Stimulated activated CD4-positive, alpha-beta T cell treated with anti-CD3 and anti-CD28 coated beads, Interleukin-2, amount 100 ng/mL, for 4 hours (primary cell): ENCODE measurements at regions not wholly inside any gene's neighbourhood (a gene's known extent, or its start where the extent isn't known, plus 50 kb on each side); places are given as distances from the start of the nearest gene placed in this dataset.

Experiments
- DNase-seq: peaks from one replicate; pipeline ENCODE4 v3.0.0-alpha.2; 2020; ENCODE audit warnings: low read depth

- DNase-seq, result no peak
Observed at GRCh38 chr6:97591955-97592354, 308.9 kb upstream of the MMS22L start.

- no peak for DNase-seq
Observed at GRCh38 chr6:97594844-97595243, 311.8 kb upstream of the MMS22L start.

- no peak for DNase-seq
Observed at GRCh38 chr6:97621111-97621510, 338.1 kb upstream of the MMS22L start.

GRCh38 chr6:97626671-97627441 is 343.8 kb upstream of the MMS22L start:
- DNase-seq, result no peak

GRCh38 chr6:97629180-97629579 is 346.2 kb upstream of the MMS22L start:
- no peak for DNase-seq

GRCh38 chr6:97630604-97631003 is 347.6 kb upstream of the MMS22L start:
- no peak for DNase-seq

GRCh38 chr6:97632341-97632740 is 349.3 kb upstream of the MMS22L start:
- DNase-seq, result no peak

- no peak for DNase-seq
Observed at GRCh38 chr6:97639702-97640101, 356.7 kb upstream of the MMS22L start.

GRCh38 chr6:97644353-97644752 is 361.3 kb upstream of the MMS22L start:
- no peak for DNase-seq

GRCh38 chr6:97645757-97646156 is 362.7 kb upstream of the MMS22L start:
- DNase-seq, result no peak

GRCh38 chr6:97653076-97653475 is 370.1 kb upstream of the MMS22L start:
- no peak for DNase-seq

- DNase-seq, result no peak
Observed at GRCh38 chr6:97653517-97653916, 370.5 kb upstream of the MMS22L start.

GRCh38 chr6:97654674-97655073 is 371.7 kb upstream of the MMS22L start:
- DNase-seq, result no peak

- no peak for DNase-seq
Observed at GRCh38 chr6:97656236-97656635, 373.2 kb upstream of the MMS22L start.

GRCh38 chr6:97656706-97657350 is 373.8 kb upstream of the MMS22L start:
- no peak for DNase-seq

GRCh38 chr6:97658090-97658489 is 375.1 kb upstream of the MMS22L start:
- no peak for DNase-seq

GRCh38 chr6:97663252-97663651 is 380.2 kb upstream of the MMS22L start:
- DNase-seq, result no peak

- DNase-seq, result no peak
Observed at GRCh38 chr6:97665446-97665845, 382.4 kb upstream of the MMS22L start.

GRCh38 chr6:97666889-97667288 is 383.9 kb upstream of the MMS22L start:
- DNase-seq, result no peak

- no peak for DNase-seq
Observed at GRCh38 chr6:97668716-97669115, 385.7 kb upstream of the MMS22L start.

GRCh38 chr6:97669191-97670031 is 386.4 kb upstream of the MMS22L start:
- no peak for DNase-seq

GRCh38 chr6:97674802-97675201 is 391.8 kb upstream of the MMS22L start:
- no peak for DNase-seq

GRCh38 chr6:97677626-97678025 is 394.6 kb upstream of the MMS22L start:
- no peak for DNase-seq
